Left kidney (tissue), 1 donor: ENCODE measurements at regions not wholly inside any gene's neighbourhood (a gene's known extent, or its start where the extent isn't known, plus 50 kb on each side); places are given as distances from the start of the nearest gene placed in this dataset.
"Not testable (repeated sequence)": the region's sequence is repeated elsewhere in the genome, so short reads cannot be mapped to it uniquely, and the experiment has no call there.

Experiments
- DNase-seq: peaks from one replicate; pipeline ENCODE4 v3.0.0-alpha.2; 2013

GRCh38 chr7:53596230-53596629 is 560.8 kb downstream of the POM121L12 start:
- no peak for DNase-seq

- DNase-seq, result no peak
Observed at GRCh38 chr7:53600296-53600695, 564.9 kb downstream of the POM121L12 start.

- DNase-seq, result no peak
Observed at GRCh38 chr7:53602817-53603418, 567.5 kb downstream of the POM121L12 start.

- DNase-seq, result no peak
Observed at GRCh38 chr7:53603461-53603860, 568.0 kb downstream of the POM121L12 start.

GRCh38 chr7:53604201-53604600 is 568.8 kb downstream of the POM121L12 start:
- no peak for DNase-seq

GRCh38 chr7:53607961-53608360 is 572.5 kb downstream of the POM121L12 start:
- no peak for DNase-seq

- DNase-seq, result no peak
Observed at GRCh38 chr7:53609185-53609584, 573.8 kb downstream of the POM121L12 start.

GRCh38 chr7:53611043-53611442 is 575.6 kb downstream of the POM121L12 start:
- DNase-seq, result no peak

- DNase-seq, result no peak
Observed at GRCh38 chr7:53624356-53624755, 588.9 kb downstream of the POM121L12 start.

GRCh38 chr7:53628775-53629174 is 593.3 kb downstream of the POM121L12 start:
- DNase-seq, result no peak

GRCh38 chr7:53635251-53635650 is 599.8 kb downstream of the POM121L12 start:
- DNase-seq, result not testable (repeated sequence)

GRCh38 chr7:53638517-53638916 is 603.1 kb downstream of the POM121L12 start:
- DNase-seq, result no peak

- DNase-seq, result no peak
Observed at GRCh38 chr7:53641091-53641490, 605.7 kb downstream of the POM121L12 start.

GRCh38 chr7:53642361-53642760 is 606.9 kb downstream of the POM121L12 start:
- DNase-seq, result no peak

GRCh38 chr7:53642866-53643265 is 607.4 kb downstream of the POM121L12 start:
- no peak for DNase-seq

GRCh38 chr7:53656881-53657280 is 621.4 kb downstream of the POM121L12 start:
- no peak for DNase-seq

GRCh38 chr7:53657586-53657985 is 622.2 kb downstream of the POM121L12 start:
- no peak for DNase-seq

- DNase-seq, result no peak
Observed at GRCh38 chr7:53658951-53659350, 623.5 kb downstream of the POM121L12 start.

GRCh38 chr7:53661645-53662217 is 626.3 kb downstream of the POM121L12 start:
- DNase-seq, result no peak

- DNase-seq, result no peak
Observed at GRCh38 chr7:53672681-53673080, 637.2 kb downstream of the POM121L12 start.

GRCh38 chr7:53675835-53676234 is 640.4 kb downstream of the POM121L12 start:
- no peak for DNase-seq

GRCh38 chr7:53684693-53685092 is 649.3 kb downstream of the POM121L12 start:
- DNase-seq, result no peak

GRCh38 chr7:53690411-53690810 is 655.0 kb downstream of the POM121L12 start:
- no peak for DNase-seq

- no peak for DNase-seq
Observed at GRCh38 chr7:53697913-53698312, 662.5 kb downstream of the POM121L12 start.
